ENCODE measurements at regions not wholly inside any gene's neighbourhood (a gene's known extent, or its start where the extent isn't known, plus 50 kb on each side); places are given as distances from the start of the nearest gene placed in this dataset.

GRCh38 chr3:107116251-107116650 lies 261.0 kb upstream of the CCDC54 start:
- no peak for DNase-seq (ENCODE audit: low spot score)
- no peaks in the 10 kb centered on the region for H3K9me2 ChIP-seq (replicated peaks; ENCODE audit: insufficient read depth)
- H4K20me1 ChIP-seq (ENCODE audit: insufficient read depth, poor library complexity, severe bottlenecking) = no peaks in the 10 kb centered on the region
- H3K79me2 ChIP-seq = no peaks in the 10 kb centered on the region
- TF ChIP-seq EZH2phosphoT487 (IDR thresholded peaks at IDR 0.05; ENCODE audit: low read depth, severe bottlenecking, unreplicated experiment) (no peak), CTCF (IDR thresholded peaks at IDR 0.05; ENCODE audit: poor library complexity) (no peak), EZH2 (IDR thresholded peaks at IDR 0.05; ENCODE audit: borderline replicate concordance) (no peak)
- no peak overlapping the region for H3K4me3 ChIP-seq
- H3K27me3 ChIP-seq = no peaks in the 10 kb centered on the region
- H3K36me3 ChIP-seq (replicated peaks; ENCODE audit: insufficient read depth, low read depth) = no peaks in the 10 kb centered on the region
- H3K27ac ChIP-seq = no peak overlapping the region
- no peak overlapping the region for H2AFZ ChIP-seq
- no peak overlapping the region for H3K4me2 ChIP-seq
- WGBS (ENCODE audit: low lambda C conversion rate, missing lambda C conversion rate) = 94% methylated on average over 16 of the region's 17 CpGs
- no peaks in the 10 kb centered on the region for H3K4me1 ChIP-seq (ENCODE audit: insufficient read depth)
- H3K9me3 ChIP-seq (ENCODE audit: low read depth) = no peaks in the 10 kb centered on the region

DNA sequence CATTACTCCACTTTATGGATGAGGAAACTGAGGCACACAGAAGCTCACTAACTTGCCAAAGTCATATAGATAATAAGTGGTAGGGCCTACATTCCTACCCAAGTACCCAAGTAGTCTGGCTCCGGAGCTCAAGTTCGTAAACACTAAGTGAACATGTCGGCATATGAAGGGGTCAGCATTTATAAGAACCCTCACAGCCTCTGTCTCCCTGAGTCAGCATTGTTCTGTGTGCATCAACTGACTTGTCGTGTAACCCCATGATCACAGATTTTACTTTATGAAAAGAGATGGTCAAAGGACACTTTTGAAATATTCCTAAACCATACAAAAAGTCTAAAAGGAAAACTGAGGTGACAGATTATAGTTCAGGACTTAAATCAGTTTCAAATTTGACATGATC lies 260.1 kb upstream of the CCDC54 start:
- DNase-seq (ENCODE audit: low spot score) = no peak
- Histone ChIP-seq H4K20me1 (ENCODE audit: insufficient read depth, poor library complexity, severe bottlenecking) (no peaks in the 10 kb centered on the region), H2AFZ (no peak overlapping the region), H3K9me3 (ENCODE audit: low read depth) (no peaks in the 10 kb centered on the region), H3K27me3 (no peaks in the 10 kb centered on the region), H3K4me2 (no peak overlapping the region), H3K9me2 (replicated peaks; ENCODE audit: insufficient read depth) (no peaks in the 10 kb centered on the region), H3K36me3 (replicated peaks; ENCODE audit: insufficient read depth, low read depth) (no peaks in the 10 kb centered on the region), H3K27ac (no peak overlapping the region), H3K4me3 (no peak overlapping the region), H3K4me1 (ENCODE audit: insufficient read depth) (no peaks in the 10 kb centered on the region), H3K79me2 (no peaks in the 10 kb centered on the region)
- 89% methylated on average over 4 of the region's 4 CpGs for WGBS (ENCODE audit: low lambda C conversion rate, missing lambda C conversion rate)
- TF ChIP-seq CTCF (IDR thresholded peaks at IDR 0.05; ENCODE audit: poor library complexity) = no peak
- TF ChIP-seq EZH2 (IDR thresholded peaks at IDR 0.05; ENCODE audit: borderline replicate concordance) = no peak
- TF ChIP-seq EZH2phosphoT487 (IDR thresholded peaks at IDR 0.05; ENCODE audit: low read depth, severe bottlenecking, unreplicated experiment) = no peak

GRCh38 chr3:107117922-107118536 lies 259.2 kb upstream of the CCDC54 start:
- Histone ChIP-seq H3K4me1 (ENCODE audit: insufficient read depth) (no peaks in the 10 kb centered on the region), H3K79me2 (no peaks in the 10 kb centered on the region), H3K9me3 (ENCODE audit: low read depth) (no peaks in the 10 kb centered on the region), H3K27ac (peak overlapping the region; percentile 12), H3K9me2 (replicated peaks; ENCODE audit: insufficient read depth) (no peaks in the 10 kb centered on the region), H3K27me3 (no peaks in the 10 kb centered on the region), H3K4me2 (peak overlapping the region; percentile 27), H2AFZ (peak overlapping the region; percentile 42), H3K36me3 (replicated peaks; ENCODE audit: insufficient read depth, low read depth) (no peaks in the 10 kb centered on the region), H4K20me1 (ENCODE audit: insufficient read depth, poor library complexity, severe bottlenecking) (no peaks in the 10 kb centered on the region), H3K4me3 (no peak overlapping the region)
- TF ChIP-seq CTCF (IDR thresholded peaks at IDR 0.05; ENCODE audit: poor library complexity) (peak; percentile 76), EZH2phosphoT487 (IDR thresholded peaks at IDR 0.05; ENCODE audit: low read depth, severe bottlenecking, unreplicated experiment) (no peak), EZH2 (IDR thresholded peaks at IDR 0.05; ENCODE audit: borderline replicate concordance) (no peak)
- DNase-seq (ENCODE audit: low spot score) = peak; percentile 66
- 27% methylated on average over 10 of the region's 10 CpGs for WGBS (ENCODE audit: low lambda C conversion rate, missing lambda C conversion rate)
